ENCODE measurements at regions not wholly inside any gene's neighbourhood (a gene's known extent, or its start where the extent isn't known, plus 50 kb on each side); places are given as distances from the start of the nearest gene placed in this dataset.

- Histone ChIP-seq H3K9me3 (no peaks in the 10 kb centered on the region), H3K4me1 (no peaks in the 10 kb centered on the region), H3K27ac (no peak overlapping the region), H3K27me3 (ENCODE audit: low read depth) (no peaks in the 10 kb centered on the region), H3K36me3 (no peaks in the 10 kb centered on the region), H3K4me3 (no peak overlapping the region)
- ATAC-seq (no peak), DNase-seq (no peak)
- intact Hi-C loops (cut with DNase I): no loop called here
- no peak for TF ChIP-seq CTCF (IDR thresholded peaks at IDR 0.05)
Measured at GRCh38 chr10:81315026-81315425, 560.0 kb upstream of the NRG3 start.

- H3K36me3 ChIP-seq: no peaks in the 10 kb centered on the region
- no peaks in the 10 kb centered on the region for H3K4me1 ChIP-seq
- no peak overlapping the region for H3K27ac ChIP-seq
- ATAC-seq (no peak), DNase-seq (no peak)
- H3K9me3 ChIP-seq: no peaks in the 10 kb centered on the region
- no peaks in the 10 kb centered on the region for H3K27me3 ChIP-seq (ENCODE audit: low read depth)
- no peak for TF ChIP-seq CTCF (IDR thresholded peaks at IDR 0.05)
- no peak overlapping the region for H3K4me3 ChIP-seq
- intact Hi-C loops (cut with DNase I): no loop called here
Measured at GRCh38 chr10:81348003-81348402, 527.0 kb upstream of the NRG3 start.

- Histone ChIP-seq H3K4me3 (no peak overlapping the region), H3K9me3 (no peaks in the 10 kb centered on the region), H3K27ac (no peak overlapping the region), H3K27me3 (ENCODE audit: low read depth) (no peaks in the 10 kb centered on the region), H3K4me1 (no peaks in the 10 kb centered on the region), H3K36me3 (no peaks in the 10 kb centered on the region)
- no peak for TF ChIP-seq CTCF (IDR thresholded peaks at IDR 0.05)
- DNase-seq (no peak), ATAC-seq (no peak)
- intact Hi-C loops (cut with DNase I): no loop called here
Measured at GRCh38 chr10:81367132-81367531, 507.9 kb upstream of the NRG3 start.

GRCh38 chr10:81386817-81387216 lies 488.2 kb upstream of the NRG3 start:
- no peak for ATAC-seq

GRCh38 chr10:81403451-81403850 lies 471.5 kb upstream of the NRG3 start:
- no peaks in the 10 kb centered on the region for H3K9me3 ChIP-seq
- no peaks in the 10 kb centered on the region for H3K36me3 ChIP-seq
- no peak for ATAC-seq
- TF ChIP-seq CTCF (IDR thresholded peaks at IDR 0.05): no peak
- H3K27ac ChIP-seq: no peak overlapping the region
- no peaks in the 10 kb centered on the region for H3K27me3 ChIP-seq (ENCODE audit: low read depth)
- no peak for DNase-seq
- no peak overlapping the region for H3K4me3 ChIP-seq
- H3K4me1 ChIP-seq: no peaks in the 10 kb centered on the region
- intact Hi-C loops (cut with DNase I): no loop called here

More at GRCh38 chr10:81386817-81387216, 488.2 kb upstream of the NRG3 start:
- Histone ChIP-seq H3K4me1 (no peaks in the 10 kb centered on the region), H3K27me3 (ENCODE audit: low read depth) (no peaks in the 10 kb centered on the region), H3K27ac (no peak overlapping the region), H3K9me3 (no peaks in the 10 kb centered on the region), H3K36me3 (no peaks in the 10 kb centered on the region), H3K4me3 (no peak overlapping the region)
- TF ChIP-seq CTCF (IDR thresholded peaks at IDR 0.05): no peak
- intact Hi-C loops (cut with DNase I): no loop called here
- DNase-seq: no peak

- no peak overlapping the region for H3K4me3 ChIP-seq
- H3K27ac ChIP-seq: no peak overlapping the region
- H3K9me3 ChIP-seq: no peaks in the 10 kb centered on the region
- intact Hi-C loops (cut with DNase I): no loop called here
- H3K36me3 ChIP-seq: no peaks in the 10 kb centered on the region
- no peaks in the 10 kb centered on the region for H3K27me3 ChIP-seq (ENCODE audit: low read depth)
- no peak for ATAC-seq
- no peak for TF ChIP-seq CTCF (IDR thresholded peaks at IDR 0.05)
- DNase-seq: no peak
- no peaks in the 10 kb centered on the region for H3K4me1 ChIP-seq
Measured at GRCh38 chr10:81405399-81405798, 469.6 kb upstream of the NRG3 start.

Measured in lower lobe of right lung (tissue), 2 donors.